ENCODE measurements at regions not wholly inside any gene's neighbourhood (a gene's known extent, or its start where the extent isn't known, plus 50 kb on each side); places are given as distances from the start of the nearest gene placed in this dataset.

- no peak for TF ChIP-seq POLR2A (IDR thresholded peaks at IDR 0.05)
- TF ChIP-seq, protein P1, sequence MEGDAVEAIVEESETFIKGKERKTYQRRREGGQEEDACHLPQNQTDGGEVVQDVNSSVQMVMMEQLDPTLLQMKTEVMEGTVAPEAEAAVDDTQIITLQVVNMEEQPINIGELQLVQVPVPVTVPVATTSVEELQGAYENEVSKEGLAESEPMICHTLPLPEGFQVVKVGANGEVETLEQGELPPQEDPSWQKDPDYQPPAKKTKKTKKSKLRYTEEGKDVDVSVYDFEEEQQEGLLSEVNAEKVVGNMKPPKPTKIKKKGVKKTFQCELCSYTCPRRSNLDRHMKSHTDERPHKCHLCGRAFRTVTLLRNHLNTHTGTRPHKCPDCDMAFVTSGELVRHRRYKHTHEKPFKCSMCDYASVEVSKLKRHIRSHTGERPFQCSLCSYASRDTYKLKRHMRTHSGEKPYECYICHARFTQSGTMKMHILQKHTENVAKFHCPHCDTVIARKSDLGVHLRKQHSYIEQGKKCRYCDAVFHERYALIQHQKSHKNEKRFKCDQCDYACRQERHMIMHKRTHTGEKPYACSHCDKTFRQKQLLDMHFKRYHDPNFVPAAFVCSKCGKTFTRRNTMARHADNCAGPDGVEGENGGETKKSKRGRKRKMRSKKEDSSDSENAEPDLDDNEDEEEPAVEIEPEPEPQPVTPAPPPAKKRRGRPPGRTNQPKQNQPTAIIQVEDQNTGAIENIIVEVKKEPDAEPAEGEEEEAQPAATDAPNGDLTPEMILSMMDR (IDR thresholded peaks at IDR 0.05) = no peak
Observed at GRCh38 chr2:220081171-220081570, 453.7 kb downstream of the SLC4A3 start.

All from body of pancreas (tissue), 4 donors.